Panc1 (cell line): ENCODE measurements at regions not wholly inside any gene's neighbourhood (a gene's known extent, or its start where the extent isn't known, plus 50 kb on each side); places are given as distances from the start of the nearest gene placed in this dataset.

Source experiments
- ATAC-seq: fragments of 200-7000 bp; cut with Tn5 transposase; 2 replicates; pipeline ENCODE4 v1.9.1; 2020; ENCODE audit warnings: mild to moderate bottlenecking, moderate library complexity
- BruUV-seq: library from RNA; stranded (reverse); fragments of 400-500 nt; replicated peaks from 2 replicates; lab custom pipeline; 2021; lab: Mats Ljungman, UMichigan
- CTCF ChIA-PET: fragments of 300-600 bp; sonication (Branson Sonifier 250); formaldehyde crosslinking; loops from one replicate; lab custom pipeline; 2022; ENCODE audit warnings: antibody characterized with exemption; lab: Charles Lee
- POLR2A ChIA-PET: fragments of 300-600 bp; sonication (Branson Sonifier 250); formaldehyde crosslinking; loops from one replicate; lab custom pipeline; 2022; ENCODE audit warnings: antibody characterized with exemption; lab: Charles Lee
- DNase-seq: peaks from one replicate; pipeline ENCODE4 v3.0.0-alpha.2; 2010; ENCODE audit warnings: low read depth, low spot score
- H3K27ac ChIP-seq: 2 replicates; pipeline ENCODE4 v1.5.1; 2011; ENCODE audit warnings: mild to moderate bottlenecking, low read length, inconsistent platforms
- H3K27me3 ChIP-seq: fragments of 200-500 bp; sonication (Bioruptor generic); 2 replicates; pipeline ENCODE4 v1.6.0; 2014; ENCODE audit warnings: low read length, inconsistent platforms; ENCODE audit not compliant: control insufficient read depth, insufficient read depth
- H3K36me3 ChIP-seq: fragments of 200-500 bp; sonication (Bioruptor generic); 2 replicates; pipeline ENCODE4 v1.5.1; 2014; ENCODE audit warnings: inconsistent platforms, mild to moderate bottlenecking, low read length, moderate library complexity; ENCODE audit not compliant: control insufficient read depth, insufficient read depth
- H3K4me1 ChIP-seq: 2 replicates; pipeline ENCODE4 v1.5.1; 2011; ENCODE audit warnings: inconsistent platforms, mild to moderate bottlenecking, low read length, moderate library complexity; ENCODE audit not compliant: control insufficient read depth, insufficient read depth
- H3K4me3 ChIP-seq, 2 experiments: 2 replicates each; pipeline ENCODE4 v1.5.1; 2011 to 2012; ENCODE audit warnings: low read depth in 2 of 2, low read length in 2 of 2, mild to moderate bottlenecking in 2 of 2, inconsistent platforms in 1 of 2, moderate library complexity in 1 of 2
- H3K9me3 ChIP-seq: fragments of 200-500 bp; sonication (Bioruptor generic); 2 replicates; pipeline ENCODE4 v1.5.1; 2014; ENCODE audit warnings: low read depth, mild to moderate bottlenecking, inconsistent platforms, low read length, moderate library complexity; ENCODE audit not compliant: control insufficient read depth, insufficient read depth
- CTCF ChIP-seq: fragments of 450-650 bp; IDR thresholded peaks from 2 replicates; pipeline ENCODE4 v1.5.1; 2017; ENCODE audit warnings: mild to moderate bottlenecking
- POLR2AphosphoS5 ChIP-seq: IDR thresholded peaks from 2 replicates; pipeline ENCODE4 v1.6.1; 2012; ENCODE audit warnings: mild to moderate bottlenecking, low read depth, low read length, moderate library complexity
- REST ChIP-seq, 2 experiments: IDR thresholded peaks; 2 replicates each; pipeline ENCODE4 v1.6.1; 2011 to 2012; ENCODE audit warnings: low read depth in 2 of 2, control low read depth in 1 of 2, low read length in 1 of 2, mild to moderate bottlenecking in 1 of 2, moderate library complexity in 1 of 2; ENCODE audit not compliant: insufficient read depth in 1 of 2
- SIN3A ChIP-seq: IDR thresholded peaks from 2 replicates; pipeline ENCODE4 v1.6.1; 2012; ENCODE audit warnings: low read depth, mild to moderate bottlenecking, low read length, moderate library complexity, borderline replicate concordance; ENCODE audit not compliant: insufficient read depth
- TCF7L2 ChIP-seq: IDR thresholded peaks from 2 replicates; pipeline ENCODE4 v1.6.1; 2011; ENCODE audit warnings: mild to moderate bottlenecking, low read depth, low read length, inconsistent platforms
- in situ Hi-C: cut with HindIII; loops from 2 replicates; pipeline ENCODE4 v1.10.0; 2016; ENCODE audit warnings: low sequenced_read_pairs, low pct_unique_long_range_greater_than_20kb
- intact Hi-C: fragments of 100-400 bp; cut with micrococcal nuclease; formaldehyde crosslinking; loops from one replicate; pipeline ENCODE4 v1.10.0; 2022; ENCODE audit not compliant: unreplicated experiment

- 0 out of 2 replicates have a peak, but pooled peaks cover 3% of the 10 kb centered on the region for H3K4me1 ChIP-seq
- ATAC-seq (no peak), DNase-seq (no peak)
- no peaks in the 10 kb centered on the region for H3K9me3 ChIP-seq
- intact Hi-C loops, result no loop called here
- H3K4me3 ChIP-seq, result no peak overlapping the region
- no peak overlapping the region for H3K27ac ChIP-seq
- ChIA-PET CTCF (no interaction called here), POLR2A (no interaction called here)
- in situ Hi-C loops, result no loop called here
- no peaks in the 10 kb centered on the region for H3K27me3 ChIP-seq
- no peak for TF ChIP-seq POLR2AphosphoS5
- TF ChIP-seq TCF7L2, result no peak
- H3K36me3 ChIP-seq, result no peaks in the 10 kb centered on the region
- no TSS peak for BruUV-seq
Observed at GRCh38 chr10:33520223-33520622, 185.8 kb upstream of the NRP1 start.

GRCh38 chr10:33519130-33519860 lies 184.8 kb upstream of the NRP1 start:
- DNase-seq, result no peak
- POLR2A ChIA-PET, result no interaction called here
- TF ChIP-seq POLR2AphosphoS5 (no peak), REST (IDR thresholded peaks at IDR 0.05; ENCODE audit: insufficient read depth in 1 of 2, low read depth in 2 of 2, low read length in 1 of 2) (no peak), TCF7L2 (no peak), CTCF (no peak), SIN3A (no peak)
- CTCF ChIA-PET, result no interaction called here
- intact Hi-C loops (no loop called here), in situ Hi-C loops (no loop called here)
- Histone ChIP-seq H3K27me3 (no peaks in the 10 kb centered on the region), H3K36me3 (no peaks in the 10 kb centered on the region), H3K4me3 (no peak overlapping the region), H3K4me1 (0 out of 2 replicates have a peak, but pooled peaks cover 3% of the 10 kb centered on the region), H3K9me3 (no peaks in the 10 kb centered on the region), H3K27ac (no peak overlapping the region)
- no peak for ATAC-seq
- BruUV-seq, result no TSS peak

- H3K27ac ChIP-seq, result peak overlapping the region; percentile 26
- CTCF ChIA-PET, result no interaction called here
Observed at GRCh38 chr10:33510206-33510605, 175.7 kb upstream of the NRP1 start.

More at GRCh38 chr10:33510206-33510605, 175.7 kb upstream of the NRP1 start:
- H3K36me3 ChIP-seq, result no peaks in the 10 kb centered on the region
- DNase-seq (no peak), ATAC-seq (no peak)
- TF ChIP-seq POLR2AphosphoS5 (no peak), SIN3A (no peak), TCF7L2 (no peak), REST (IDR thresholded peaks at IDR 0.05; ENCODE audit: insufficient read depth in 1 of 2, low read depth in 2 of 2, low read length in 1 of 2) (no peak)
- no peaks in the 10 kb centered on the region for H3K27me3 ChIP-seq
- peaks cover 7% of the 10 kb centered on the region for H3K4me1 ChIP-seq
- POLR2A ChIA-PET, result no interaction called here
- intact Hi-C loops, result no loop called here
- in situ Hi-C loops, result no loop called here
- BruUV-seq, result no TSS peak
- H3K4me3 ChIP-seq, result no peak overlapping the region
- H3K9me3 ChIP-seq, result no peaks in the 10 kb centered on the region
